Spleen (tissue), 11 donors: ENCODE measurements at regions not wholly inside any gene's neighbourhood (a gene's known extent, or its start where the extent isn't known, plus 50 kb on each side); places are given as distances from the start of the nearest gene placed in this dataset.

Experiments
- DNase-seq: peaks from one replicate; pipeline ENCODE4 v3.0.0-alpha.2; 2020
- H3K27ac ChIP-seq, 8 donors: fragments of 200-600 bp; sonication (generic) in 7 of 8; 1 replicate in 4 of 8; 2 replicates in 4 of 8; pipeline versions ENCODE4 v1.5.0 to v1.8.0; 2016 to 2021; ENCODE audit warnings: inconsistent platforms in 4 of 8, mild to moderate bottlenecking in 4 of 8, moderate library complexity in 1 of 8
- H3K27me3 ChIP-seq, 7 donors: fragments of 200-600 bp; sonication (generic) in 6 of 7; replicated peaks in 1 of 7; 1 replicate in 4 of 7; 2 replicates in 3 of 7; pipeline versions ENCODE4 v1.5.0 to v1.8.0; 2016 to 2021; ENCODE audit warnings: inconsistent platforms in 3 of 7, mild to moderate bottlenecking in 1 of 7
- H3K36me3 ChIP-seq, 6 donors: fragments of 200-600 bp; sonication (generic) in 5 of 6; 1 replicate in 4 of 6; 2 replicates in 2 of 6; pipeline versions ENCODE4 v1.5.0 to v1.8.0; 2016 to 2021; ENCODE audit warnings: inconsistent platforms in 2 of 6
- H3K4me1 ChIP-seq, 6 donors: fragments of 200-600 bp; sonication (generic) in 5 of 6; 1 replicate in 3 of 6; 2 replicates in 3 of 6; pipeline versions ENCODE4 v1.5.0 to v1.8.0; 2016 to 2021; ENCODE audit warnings: inconsistent platforms in 3 of 6
- H3K4me3 ChIP-seq, 8 donors: fragments of 200-600 bp; sonication (generic) in 7 of 8; 1 replicate in 4 of 8; 2 replicates in 4 of 8; pipeline versions ENCODE4 v1.5.0 to v1.8.0; 2016 to 2021; ENCODE audit warnings: inconsistent platforms in 4 of 8, mild to moderate bottlenecking in 4 of 8, moderate library complexity in 2 of 8
- H3K9me3 ChIP-seq, 8 donors: fragments of 200-600 bp; sonication (generic) in 7 of 8; 1 replicate in 4 of 8; 2 replicates in 4 of 8; pipeline versions ENCODE4 v1.5.0 to v1.8.0; 2016 to 2021; ENCODE audit warnings: inconsistent platforms in 4 of 8
- POLR2A ChIP-seq, 3 donors: fragments of 450-650 bp; IDR thresholded peaks; one replicate each; pipeline ENCODE4 v1.5.1; 2017; ENCODE audit warnings: antibody characterized with exemption in 3 of 3, mild to moderate bottlenecking in 1 of 3
- POLR2AphosphoS5 ChIP-seq, 3 donors: sonication (generic); formaldehyde crosslinking; IDR thresholded peaks; one replicate each; pipeline ENCODE4 v1.5.1; 2017; ENCODE audit warnings: antibody characterized with exemption in 3 of 3
- WGBS, 5 donors: extraction: QIAGEN DNeasy Blood & Tissue Kit in 3 of 5; methylation state at CpG; one replicate each; pipeline versions ENCODE4 v1.1.5 to v1.1.7; 2013 to 2018; 5-methylcytosine and 5-hydroxymethylcytosine counted together
- intact Hi-C: fragments of 100-400 bp; cut with DNase I; formaldehyde crosslinking; loops from one replicate; pipeline ENCODE4 v1.15.0; 2023; ENCODE audit warnings: low total_unique reads
- TF ChIP-seq, protein P1 (sequence below), 11 experiments: fragments of 200-600 bp in 7 of 11; fragments of 450-650 bp in 4 of 11; sonication (generic) in 4 of 11; IDR thresholded peaks in 8 of 11; conservative IDR thresholded peaks in 3 of 11; 1 replicate in 7 of 11; 2 replicates in 4 of 11; pipeline versions ENCODE4 v1.4.0 to v1.8.0; 2016 to 2021; ENCODE audit warnings: antibody characterized with exemption in 11 of 11, inconsistent platforms in 4 of 11, mild to moderate bottlenecking in 1 of 11
- donor health status: healthy with polysubstance abuse.
- donor health status: DM: no; HTN: no; CAD: no; lungs with moderate emphysema.
- donor health status: DM: no; HTN: no; CAD: no.
- donor health status: Bipolar disorder and iron deficiency.
- donor health status: healthy.
- donor health status: DM: no; HTN: no; CAD: no.
- donor health status: DM: yes; HTN: yes; CAD: no.

DNA sequence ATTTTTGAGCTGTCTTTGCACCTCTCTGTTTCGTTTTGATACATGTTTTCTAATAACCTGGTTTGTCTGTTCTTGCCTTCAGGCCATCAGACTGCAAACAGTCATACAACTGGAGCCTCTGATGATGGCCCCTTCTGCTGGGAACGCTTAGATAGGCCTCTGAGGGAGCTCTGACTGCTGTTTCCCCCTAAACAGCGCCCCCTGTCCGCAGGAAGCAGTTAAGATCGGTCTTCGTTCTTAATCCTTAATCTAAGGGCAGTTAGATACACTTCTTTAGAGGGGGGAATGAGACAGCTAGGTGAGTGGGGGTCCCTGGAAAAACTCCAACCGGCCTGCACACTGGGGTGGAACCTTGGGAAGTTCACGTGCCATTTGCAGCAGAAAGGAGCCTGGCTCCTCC, 1338.8 kb upstream of the SEL1L start:
- Histone ChIP-seq H3K27ac (no peak overlapping the region), H3K27me3 (no peaks in the 10 kb centered on the region), H3K36me3 (no peaks in the 10 kb centered on the region), H3K9me3 (peaks cover 0 to 7% (median under 1%) of the 10 kb centered on the region in 8 donors), H3K4me3 (no peak overlapping the region), H3K4me1 (no peaks in the 10 kb centered on the region)
- WGBS, 5 donors: 52 to 58% (median 56%) methylated on average over 8 of the region's 8 CpGs
- DNase-seq: no peak
- no peak for TF ChIP-seq POLR2A (IDR thresholded peaks at IDR 0.05)
- intact Hi-C loops: no loop called here

DNA sequence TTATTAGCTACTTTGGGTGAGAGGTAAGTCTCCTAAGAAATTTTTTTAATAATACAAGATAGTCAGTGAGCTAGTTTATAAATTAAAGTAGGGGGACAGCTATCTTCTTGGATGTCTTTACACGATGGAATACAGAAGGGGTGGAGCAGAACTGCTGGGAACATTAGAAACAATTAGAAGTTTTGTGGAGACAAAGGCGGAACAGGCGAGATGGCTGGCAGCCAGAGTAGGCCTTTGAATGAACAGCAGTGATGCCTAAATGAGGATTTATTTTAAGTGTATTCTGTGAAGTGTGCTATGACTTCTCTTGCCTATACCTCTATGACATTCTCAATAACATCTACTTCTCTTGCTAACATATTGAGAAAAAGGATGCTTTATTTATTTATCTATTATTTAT, 1345.3 kb upstream of the SEL1L start:
- intact Hi-C loops: no loop called here
- no peaks in the 10 kb centered on the region for H3K36me3 ChIP-seq
- DNase-seq: no peak
- no peaks in the 10 kb centered on the region for H3K4me1 ChIP-seq
- TF ChIP-seq POLR2A (IDR thresholded peaks at IDR 0.05) (no peak), POLR2AphosphoS5 (IDR thresholded peaks at IDR 0.05) (no peak)
- TF ChIP-seq, protein P1, sequence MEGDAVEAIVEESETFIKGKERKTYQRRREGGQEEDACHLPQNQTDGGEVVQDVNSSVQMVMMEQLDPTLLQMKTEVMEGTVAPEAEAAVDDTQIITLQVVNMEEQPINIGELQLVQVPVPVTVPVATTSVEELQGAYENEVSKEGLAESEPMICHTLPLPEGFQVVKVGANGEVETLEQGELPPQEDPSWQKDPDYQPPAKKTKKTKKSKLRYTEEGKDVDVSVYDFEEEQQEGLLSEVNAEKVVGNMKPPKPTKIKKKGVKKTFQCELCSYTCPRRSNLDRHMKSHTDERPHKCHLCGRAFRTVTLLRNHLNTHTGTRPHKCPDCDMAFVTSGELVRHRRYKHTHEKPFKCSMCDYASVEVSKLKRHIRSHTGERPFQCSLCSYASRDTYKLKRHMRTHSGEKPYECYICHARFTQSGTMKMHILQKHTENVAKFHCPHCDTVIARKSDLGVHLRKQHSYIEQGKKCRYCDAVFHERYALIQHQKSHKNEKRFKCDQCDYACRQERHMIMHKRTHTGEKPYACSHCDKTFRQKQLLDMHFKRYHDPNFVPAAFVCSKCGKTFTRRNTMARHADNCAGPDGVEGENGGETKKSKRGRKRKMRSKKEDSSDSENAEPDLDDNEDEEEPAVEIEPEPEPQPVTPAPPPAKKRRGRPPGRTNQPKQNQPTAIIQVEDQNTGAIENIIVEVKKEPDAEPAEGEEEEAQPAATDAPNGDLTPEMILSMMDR (IDR thresholded peaks at IDR 0.05 in 8 of 11, conservative IDR thresholded peaks at IDR 0.05 in 3 of 11): no peak
- no peak overlapping the region for H3K27ac ChIP-seq
- H3K4me3 ChIP-seq: no peak overlapping the region
- no peaks in the 10 kb centered on the region for H3K27me3 ChIP-seq
- 78 to 88% (median 82%) methylated on average over 3 of the region's 3 CpGs for WGBS, 5 donors
- H3K9me3 ChIP-seq: peaks cover 0 to 7% (median 0%) of the 10 kb centered on the region in 8 donors

DNA sequence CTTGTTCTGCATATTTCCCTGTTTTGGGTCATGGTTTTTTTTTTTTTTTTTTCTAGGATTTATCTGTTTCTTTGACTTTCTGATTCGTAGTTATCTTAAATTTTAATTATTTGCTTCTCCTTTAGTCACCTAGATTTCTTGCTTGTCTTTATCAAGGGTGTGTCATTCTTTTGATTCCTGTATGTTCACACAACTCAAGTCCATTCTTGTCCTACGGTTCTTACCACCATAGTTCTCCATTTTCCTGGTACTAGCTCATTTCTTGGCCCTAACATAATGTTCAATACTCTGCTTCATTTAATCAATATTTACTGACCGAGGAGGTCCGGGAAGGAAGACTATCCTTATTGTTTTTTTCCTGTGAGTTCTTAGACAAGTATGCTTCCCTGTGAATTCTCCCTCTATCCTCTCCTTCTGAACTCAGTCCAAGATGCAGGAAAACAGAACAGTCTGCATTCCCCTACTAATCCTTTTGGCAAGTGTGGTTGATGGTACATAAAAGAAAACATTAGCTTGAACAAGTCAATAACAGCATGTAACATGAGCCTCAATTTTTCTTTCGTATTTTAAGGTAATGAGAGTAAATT, 1346.4 kb upstream of the SEL1L start:
- 65 to 81% (median 72%) methylated on average over 5 of the region's 5 CpGs for WGBS, 5 donors
- intact Hi-C loops: no loop called here
- TF ChIP-seq POLR2AphosphoS5 (IDR thresholded peaks at IDR 0.05): no peak
- TF ChIP-seq, protein P1 (IDR thresholded peaks at IDR 0.05 in 8 of 11, conservative IDR thresholded peaks at IDR 0.05 in 3 of 11): no peak
- no peak for TF ChIP-seq POLR2A (IDR thresholded peaks at IDR 0.05)

DNA sequence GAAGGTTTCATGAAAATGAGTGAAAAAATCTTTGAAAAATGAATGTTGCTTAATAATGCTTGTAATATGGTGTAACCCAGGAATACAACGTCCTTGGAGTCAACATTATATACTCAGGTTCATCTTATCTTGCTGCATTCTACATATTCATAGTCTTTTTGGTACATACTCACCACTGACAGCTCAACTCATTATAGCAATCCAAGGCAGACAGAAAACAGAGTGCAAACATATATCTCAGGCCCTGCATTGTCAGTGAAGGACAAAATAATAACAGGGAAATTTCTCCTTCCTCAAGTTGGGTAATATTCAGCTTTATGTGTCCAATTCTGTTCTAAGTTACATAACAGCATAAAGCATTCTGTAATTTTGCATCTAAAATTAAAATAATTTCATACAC, 1353.0 kb upstream of the SEL1L start:
- TF ChIP-seq POLR2AphosphoS5 (IDR thresholded peaks at IDR 0.05) (no peak), POLR2A (IDR thresholded peaks at IDR 0.05) (no peak)
- TF ChIP-seq, protein P1 (IDR thresholded peaks at IDR 0.05 in 8 of 11, conservative IDR thresholded peaks at IDR 0.05 in 3 of 11): no peak
- H3K4me3 ChIP-seq: no peak overlapping the region
- H3K27ac ChIP-seq: no peak overlapping the region
- DNase-seq: no peak
- H3K4me1 ChIP-seq: no peaks in the 10 kb centered on the region
- H3K36me3 ChIP-seq: no peaks in the 10 kb centered on the region
- H3K9me3 ChIP-seq: peaks cover 0 to 21% (median 13%) of the 10 kb centered on the region in 8 donors
- intact Hi-C loops: no loop called here
- 64 to 82% (median 71%) methylated on average over 1 of the region's 1 CpG for WGBS, 5 donors
- H3K27me3 ChIP-seq: no peaks in the 10 kb centered on the region

More for the DNA sequence above, 1346.4 kb upstream of the SEL1L start:
- peaks cover 0 to 15% (median 2%) of the 10 kb centered on the region in 8 donors for H3K9me3 ChIP-seq
- H3K4me3 ChIP-seq: no peak overlapping the region
- no peak overlapping the region for H3K27ac ChIP-seq
- H3K4me1 ChIP-seq: no peaks in the 10 kb centered on the region
- no peaks in the 10 kb centered on the region for H3K36me3 ChIP-seq
- H3K27me3 ChIP-seq: no peaks in the 10 kb centered on the region
- no peak for DNase-seq

DNA sequence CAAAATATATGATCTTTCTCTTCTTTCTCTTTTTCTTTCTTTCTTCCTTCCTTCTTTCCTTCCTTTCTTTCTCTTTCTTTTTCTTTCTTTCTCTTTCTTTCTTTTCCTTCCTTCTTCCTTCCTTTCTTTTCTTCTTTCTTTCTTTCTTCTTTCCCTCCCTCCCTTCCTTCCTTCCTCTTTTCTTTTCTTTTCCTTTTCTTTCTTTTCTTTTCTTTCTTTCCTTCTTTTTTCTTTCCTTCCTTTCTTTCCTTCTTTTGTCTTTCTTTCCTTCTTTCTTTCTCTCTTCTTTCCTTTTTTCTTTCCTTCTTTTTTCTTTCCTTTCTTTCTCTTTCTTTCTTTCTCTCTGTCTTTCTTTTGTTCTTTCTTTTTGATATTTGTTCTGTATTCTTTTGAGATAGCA, 1356.0 kb upstream of the SEL1L start:
- DNase-seq: no peak
- Histone ChIP-seq H3K9me3 (peaks cover 0 to 21% (median 8%) of the 10 kb centered on the region in 8 donors), H3K27ac (no peak overlapping the region), H3K4me1 (no peaks in the 10 kb centered on the region), H3K4me3 (no peak overlapping the region), H3K36me3 (no peaks in the 10 kb centered on the region), H3K27me3 (no peaks in the 10 kb centered on the region)
- intact Hi-C loops: no loop called here
- no peak for TF ChIP-seq POLR2A (IDR thresholded peaks at IDR 0.05)
- TF ChIP-seq POLR2AphosphoS5 (IDR thresholded peaks at IDR 0.05): no peak
- TF ChIP-seq, protein P1 (IDR thresholded peaks at IDR 0.05 in 8 of 11, conservative IDR thresholded peaks at IDR 0.05 in 3 of 11): no peak
